ENCODE measurements at regions not wholly inside any gene's neighbourhood (a gene's known extent, or its start where the extent isn't known, plus 50 kb on each side); places are given as distances from the start of the nearest gene placed in this dataset.

DNA sequence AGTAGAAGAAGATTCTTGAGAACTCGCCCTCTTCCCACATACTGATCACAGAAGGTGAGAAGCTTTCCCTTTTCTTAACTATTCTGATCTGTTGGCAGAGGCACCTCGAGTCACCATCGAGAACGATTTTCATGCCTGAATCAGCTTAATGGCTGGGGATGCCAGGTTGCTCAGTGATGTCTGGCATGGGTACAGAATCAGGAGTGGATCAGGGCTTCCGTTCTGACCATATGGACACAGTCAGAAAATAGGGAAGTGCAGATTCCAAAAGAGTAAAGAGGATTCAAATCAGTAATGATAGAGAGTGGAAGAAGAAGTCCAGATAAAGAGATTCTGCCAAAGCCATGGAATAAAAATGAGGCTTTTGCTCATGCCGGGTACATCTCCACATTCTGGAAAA, 52.0 kb upstream of the GRB10 start:
- TF ChIP-seq, protein P1, sequence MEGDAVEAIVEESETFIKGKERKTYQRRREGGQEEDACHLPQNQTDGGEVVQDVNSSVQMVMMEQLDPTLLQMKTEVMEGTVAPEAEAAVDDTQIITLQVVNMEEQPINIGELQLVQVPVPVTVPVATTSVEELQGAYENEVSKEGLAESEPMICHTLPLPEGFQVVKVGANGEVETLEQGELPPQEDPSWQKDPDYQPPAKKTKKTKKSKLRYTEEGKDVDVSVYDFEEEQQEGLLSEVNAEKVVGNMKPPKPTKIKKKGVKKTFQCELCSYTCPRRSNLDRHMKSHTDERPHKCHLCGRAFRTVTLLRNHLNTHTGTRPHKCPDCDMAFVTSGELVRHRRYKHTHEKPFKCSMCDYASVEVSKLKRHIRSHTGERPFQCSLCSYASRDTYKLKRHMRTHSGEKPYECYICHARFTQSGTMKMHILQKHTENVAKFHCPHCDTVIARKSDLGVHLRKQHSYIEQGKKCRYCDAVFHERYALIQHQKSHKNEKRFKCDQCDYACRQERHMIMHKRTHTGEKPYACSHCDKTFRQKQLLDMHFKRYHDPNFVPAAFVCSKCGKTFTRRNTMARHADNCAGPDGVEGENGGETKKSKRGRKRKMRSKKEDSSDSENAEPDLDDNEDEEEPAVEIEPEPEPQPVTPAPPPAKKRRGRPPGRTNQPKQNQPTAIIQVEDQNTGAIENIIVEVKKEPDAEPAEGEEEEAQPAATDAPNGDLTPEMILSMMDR (IDR thresholded peaks at IDR 0.05), result no peak
- TF ChIP-seq POLR2A (IDR thresholded peaks at IDR 0.05) (no peak), EP300 (IDR thresholded peaks at IDR 0.05) (no peak), POLR2AphosphoS5 (IDR thresholded peaks at IDR 0.05) (no peak)
- no peak for DNase-seq
- intact Hi-C loops (cut with DNase I), result no loop called here
- no peaks in the 10 kb centered on the region for H3K36me3 ChIP-seq
- no peak overlapping the region for H3K4me3 ChIP-seq
- 89 to 90% methylated on average over 6 of the region's 6 CpGs for WGBS, 2 donors
- no peaks in the 10 kb centered on the region for H3K4me1 ChIP-seq
- H3K27ac ChIP-seq, result no peak overlapping the region
- H3K9me3 ChIP-seq, result no peaks in the 10 kb centered on the region
- no peaks in the 10 kb centered on the region for H3K27me3 ChIP-seq

DNA sequence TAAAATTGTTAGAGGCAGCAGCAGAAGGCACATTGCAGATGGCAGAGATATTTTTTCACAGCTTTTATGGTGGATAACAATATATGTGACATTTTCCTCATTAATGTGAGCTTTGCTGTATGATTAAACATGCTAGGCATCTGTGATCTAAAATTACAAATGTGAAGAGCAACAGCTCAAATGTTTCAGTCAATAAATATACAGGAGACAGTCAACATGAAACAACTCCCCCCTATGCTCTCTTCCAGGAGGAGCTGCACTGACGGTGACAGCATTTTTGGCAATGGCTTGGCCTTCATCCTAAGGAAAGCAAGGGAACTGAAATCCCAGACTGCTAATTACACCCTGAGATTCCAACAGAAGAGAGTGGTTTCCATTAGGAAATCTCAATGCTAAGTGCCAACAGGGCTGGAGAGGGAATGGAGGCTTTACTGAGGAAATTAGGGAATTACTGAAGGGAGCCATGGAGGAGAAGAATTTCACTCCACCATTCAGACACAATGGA, 51.4 kb upstream of the GRB10 start:
- Histone ChIP-seq H3K36me3 (no peaks in the 10 kb centered on the region), H3K9me3 (no peaks in the 10 kb centered on the region), H3K27ac (no peak overlapping the region), H3K27me3 (no peaks in the 10 kb centered on the region), H3K4me1 (no peaks in the 10 kb centered on the region), H3K4me3 (no peak overlapping the region)
- DNase-seq, result no peak
- 83 to 85% methylated on average over 1 of the region's 1 CpG for WGBS, 2 donors
- intact Hi-C loops (cut with DNase I), result no loop called here
- TF ChIP-seq POLR2A (IDR thresholded peaks at IDR 0.05) (no peak), EP300 (IDR thresholded peaks at IDR 0.05) (no peak), POLR2AphosphoS5 (IDR thresholded peaks at IDR 0.05) (no peak)
- TF ChIP-seq, protein P1 (IDR thresholded peaks at IDR 0.05), result no peak

DNA sequence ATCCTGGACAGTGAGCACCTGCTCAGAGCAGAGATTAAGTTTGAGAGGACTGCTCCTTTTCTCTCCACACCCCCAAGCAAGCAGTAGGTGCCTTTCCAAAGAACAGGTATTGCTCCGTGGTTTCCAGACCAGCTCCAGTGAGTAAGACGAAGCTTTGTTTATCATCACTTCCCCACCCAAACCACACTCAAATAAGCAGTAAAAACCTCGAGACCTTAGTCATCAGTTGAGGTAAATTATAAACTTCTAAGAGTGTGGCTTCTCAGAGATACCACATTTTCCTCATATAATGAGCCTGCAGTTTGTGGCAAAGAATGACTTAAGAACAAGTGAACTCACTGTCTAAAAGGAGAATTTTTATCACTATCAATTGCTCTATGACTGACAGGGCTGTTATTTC, 50.0 kb upstream of the GRB10 start:
- TF ChIP-seq POLR2A (IDR thresholded peaks at IDR 0.05), result no peak
- no peak for TF ChIP-seq POLR2AphosphoS5 (IDR thresholded peaks at IDR 0.05)
- no peak for TF ChIP-seq EP300 (IDR thresholded peaks at IDR 0.05)
- TF ChIP-seq, protein P1 (IDR thresholded peaks at IDR 0.05), result no peak
- no peak overlapping the region for H3K27ac ChIP-seq
- H3K36me3 ChIP-seq, result no peaks in the 10 kb centered on the region
- WGBS, 2 donors, result 4 to 19% methylated on average over 3 of the region's 3 CpGs
- H3K27me3 ChIP-seq, result no peaks in the 10 kb centered on the region
- intact Hi-C loops (cut with DNase I), result no loop called here
- H3K4me3 ChIP-seq, result no peak overlapping the region
- DNase-seq, result no peak
- no peaks in the 10 kb centered on the region for H3K9me3 ChIP-seq
- H3K4me1 ChIP-seq, result no peaks in the 10 kb centered on the region

Small RNA genes lying in the stretch of these regions (small RNA-seq; reads per million reads assigned to genes)
- gene AC009296.1 (0 reads per million in 3 donors), gene RF00394 (0 reads per million in 3 donors)

Data from sigmoid colon (tissue), 6 donors.